GF-D8 (cell line): ENCODE measurements at regions not wholly inside any gene's neighbourhood (a gene's known extent, or its start where the extent isn't known, plus 50 kb on each side); places are given as distances from the start of the nearest gene placed in this dataset.

Source experiments
- DNase-seq: peaks from one replicate; lab custom pipeline; 2025; lab: John Stamatoyannopoulos, UW

DNA sequence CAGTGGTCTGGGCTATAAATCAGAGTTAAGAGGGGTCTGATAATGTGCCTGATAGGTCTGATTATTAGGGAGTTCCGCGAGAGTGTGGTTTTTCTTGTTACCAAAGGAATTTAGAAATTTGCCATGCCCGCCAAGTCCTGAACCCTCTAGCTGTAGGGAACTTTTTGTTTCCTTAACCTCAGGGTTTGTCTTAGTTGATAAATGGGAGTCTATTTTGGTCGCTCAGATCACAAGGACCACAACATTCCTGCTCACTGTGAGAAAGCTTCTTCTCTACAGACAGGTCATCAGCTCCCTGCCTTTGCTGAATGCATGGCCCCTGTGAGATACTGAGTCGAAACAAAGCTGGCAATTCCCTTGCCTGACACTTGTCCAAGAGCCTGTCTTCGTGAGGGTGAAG is 497.8 kb downstream of the HS3ST4 start:
- DNase-seq = no peak

DNA sequence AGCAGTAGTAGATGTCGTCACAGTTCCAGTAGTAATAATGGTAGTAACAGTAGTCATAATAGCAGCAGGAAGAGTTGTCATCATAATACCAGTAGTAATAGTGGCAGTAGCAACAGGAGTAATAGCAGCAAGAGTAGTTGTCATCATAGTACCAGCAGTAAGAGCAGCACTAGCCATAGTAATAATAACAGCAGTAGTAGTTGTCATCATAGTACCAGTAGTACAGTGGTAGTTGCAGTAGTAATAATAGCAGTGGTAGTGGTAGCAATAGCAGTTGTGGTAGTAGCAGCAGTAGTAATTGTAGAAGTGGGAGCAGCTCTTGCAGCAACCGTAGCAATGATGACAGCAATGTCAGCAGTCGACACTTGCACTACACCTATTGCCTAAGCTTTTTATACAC is 502.8 kb downstream of the HS3ST4 start:
- no peak for DNase-seq

DNA sequence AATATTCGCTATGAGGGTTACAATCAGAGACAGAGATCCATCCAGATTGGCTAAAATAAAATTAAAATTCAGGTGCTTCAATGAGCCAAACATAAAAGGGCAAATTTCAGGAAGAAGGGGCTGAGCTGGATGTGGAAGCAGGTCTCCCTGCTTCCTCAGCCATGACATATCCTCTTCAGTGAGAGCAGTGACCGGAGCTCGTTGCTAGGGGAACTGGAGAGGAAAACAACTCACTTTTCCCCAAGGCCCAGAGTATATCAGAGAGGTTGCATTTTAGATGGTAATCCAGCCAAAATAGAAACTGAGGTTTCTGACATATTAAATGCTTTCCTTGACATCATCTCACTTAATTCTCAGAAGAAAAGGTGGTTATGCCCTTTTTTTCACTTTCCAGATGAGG is 503.5 kb downstream of the HS3ST4 start:
- no peak for DNase-seq

DNA sequence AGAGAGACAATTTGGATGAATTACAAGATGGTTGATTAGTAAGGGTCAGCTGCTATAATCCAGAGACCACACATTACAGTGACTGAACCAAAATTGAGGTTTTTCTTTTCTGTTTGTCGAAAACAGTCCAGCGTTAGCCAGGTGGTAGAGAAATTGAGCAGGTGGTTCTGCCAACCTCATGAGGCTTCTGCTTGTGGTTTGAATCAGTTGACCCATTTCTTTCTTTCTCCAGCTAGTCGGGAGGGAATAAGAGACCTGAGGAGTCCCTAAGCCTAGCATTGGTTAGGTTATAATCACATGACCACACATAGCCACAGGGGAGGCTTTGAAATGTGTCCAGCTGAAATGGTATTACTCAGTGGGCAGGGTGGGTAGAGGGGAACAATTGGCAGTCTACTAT is 504.6 kb downstream of the HS3ST4 start:
- no peak for DNase-seq

DNA sequence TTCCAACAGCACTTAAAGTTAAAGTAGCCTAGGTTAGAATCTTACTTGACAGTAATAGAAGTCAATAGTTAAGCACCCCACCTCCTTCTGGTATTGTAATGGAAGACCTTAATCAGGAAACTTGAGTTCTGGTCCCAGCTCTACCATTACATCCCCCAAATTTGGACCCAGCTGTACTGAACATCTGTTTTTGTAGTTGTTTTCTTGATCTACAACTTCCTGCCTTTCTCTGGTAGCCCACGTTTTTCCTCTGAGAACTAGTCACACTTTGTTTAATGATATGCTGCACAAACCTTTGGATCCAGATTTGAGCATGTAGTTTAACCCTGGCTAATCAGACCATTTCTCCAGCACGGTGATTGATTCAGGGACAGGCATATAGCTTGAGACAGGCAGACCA is 505.0 kb downstream of the HS3ST4 start:
- no peak for DNase-seq

DNA sequence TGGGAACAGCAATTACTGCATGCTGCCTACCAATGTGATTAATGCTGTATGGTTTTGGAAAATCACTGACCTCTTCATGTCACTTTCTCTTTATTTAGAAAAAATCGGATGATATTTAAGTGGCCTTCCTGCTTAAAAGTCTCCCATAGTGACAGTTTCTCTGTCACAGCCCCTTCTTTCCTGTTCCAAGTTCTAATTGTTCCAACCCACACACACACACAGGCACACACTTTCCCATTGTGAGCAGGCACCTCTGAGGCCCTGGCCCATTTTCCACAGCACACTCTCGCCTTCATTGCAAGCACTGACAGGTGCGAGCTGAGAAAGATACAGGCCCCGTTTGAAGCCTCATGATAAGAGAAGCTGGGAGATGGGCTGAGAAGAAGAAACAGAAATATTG is 505.9 kb downstream of the HS3ST4 start:
- DNase-seq = no peak

DNA sequence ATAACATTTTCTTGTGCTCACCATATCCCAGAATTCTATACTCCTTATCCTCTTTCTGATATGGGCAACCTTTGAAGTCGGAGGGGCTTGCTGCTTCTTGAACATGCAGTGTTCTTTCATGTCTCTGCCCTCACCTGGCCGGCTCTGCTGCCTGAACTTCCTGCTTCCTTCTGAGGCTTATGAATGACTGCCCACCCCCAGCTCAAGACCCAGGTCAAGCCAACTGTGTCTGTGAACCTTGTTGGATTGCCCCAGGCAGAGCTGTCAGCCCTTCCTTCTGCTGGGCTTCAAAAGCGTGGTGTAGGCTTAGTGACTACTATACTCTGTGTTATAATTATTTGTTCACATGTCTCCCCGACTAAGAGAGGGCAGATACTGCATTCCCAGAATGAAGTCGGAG is 506.5 kb downstream of the HS3ST4 start:
- no peak for DNase-seq

DNA sequence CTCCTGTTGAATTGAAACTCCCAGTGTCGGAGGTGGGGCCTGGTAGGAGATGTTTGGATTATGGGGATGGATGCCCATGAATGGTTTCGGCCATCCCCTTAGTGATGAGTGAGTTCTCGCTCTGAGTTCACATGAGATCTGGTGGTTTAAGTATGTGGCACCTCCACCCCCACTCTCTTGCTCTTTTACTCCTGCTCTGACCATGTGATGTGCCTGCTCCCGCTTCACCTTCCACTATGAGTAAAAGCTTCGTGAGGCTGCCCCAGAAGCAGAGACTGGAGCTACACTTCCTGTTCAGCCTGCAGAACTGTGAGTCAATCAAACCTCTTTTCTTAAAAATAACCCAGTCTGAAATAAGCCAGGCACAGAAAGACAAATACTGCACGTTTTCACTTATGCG is 512.4 kb downstream of the HS3ST4 start:
- no peak for DNase-seq

DNA sequence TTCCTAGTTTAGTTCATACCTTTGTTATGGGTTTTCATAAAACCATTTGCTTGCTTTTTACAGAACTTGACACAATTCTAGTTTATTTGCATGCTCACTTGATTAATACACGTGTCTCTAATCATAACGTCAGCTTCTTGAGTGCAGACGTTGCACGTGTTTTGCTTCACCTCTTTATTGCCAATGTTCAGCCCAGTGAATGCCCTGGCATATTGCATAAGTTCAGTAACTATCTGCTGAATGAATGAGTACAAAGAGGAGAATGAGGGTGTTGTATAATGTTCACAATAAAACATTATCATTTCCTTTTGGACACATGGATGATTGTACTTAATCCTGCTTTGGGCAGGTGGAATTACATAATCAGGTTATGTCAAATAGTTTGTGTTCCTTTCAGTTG is 519.8 kb downstream of the HS3ST4 start:
- no peak for DNase-seq

DNA sequence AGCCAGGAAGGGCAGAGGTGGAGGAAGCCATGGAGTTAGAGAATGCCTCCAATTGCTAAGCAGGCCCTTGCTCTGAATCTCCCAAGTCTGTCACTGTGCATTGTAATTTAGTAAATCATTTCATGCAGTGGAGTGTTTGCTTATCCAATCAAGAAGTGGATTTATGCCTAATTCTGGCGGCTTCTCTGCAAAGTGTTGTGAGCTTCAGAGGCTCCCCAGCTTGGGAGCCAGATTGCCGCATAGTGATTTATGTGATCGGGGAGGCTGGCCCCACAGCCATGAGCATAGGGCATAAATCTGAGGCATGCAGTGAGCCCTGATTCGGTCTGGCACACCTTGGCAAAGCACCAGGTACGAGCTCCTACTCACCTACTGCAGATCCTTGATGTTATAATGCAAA is 520.8 kb downstream of the HS3ST4 start:
- DNase-seq = no peak

DNA sequence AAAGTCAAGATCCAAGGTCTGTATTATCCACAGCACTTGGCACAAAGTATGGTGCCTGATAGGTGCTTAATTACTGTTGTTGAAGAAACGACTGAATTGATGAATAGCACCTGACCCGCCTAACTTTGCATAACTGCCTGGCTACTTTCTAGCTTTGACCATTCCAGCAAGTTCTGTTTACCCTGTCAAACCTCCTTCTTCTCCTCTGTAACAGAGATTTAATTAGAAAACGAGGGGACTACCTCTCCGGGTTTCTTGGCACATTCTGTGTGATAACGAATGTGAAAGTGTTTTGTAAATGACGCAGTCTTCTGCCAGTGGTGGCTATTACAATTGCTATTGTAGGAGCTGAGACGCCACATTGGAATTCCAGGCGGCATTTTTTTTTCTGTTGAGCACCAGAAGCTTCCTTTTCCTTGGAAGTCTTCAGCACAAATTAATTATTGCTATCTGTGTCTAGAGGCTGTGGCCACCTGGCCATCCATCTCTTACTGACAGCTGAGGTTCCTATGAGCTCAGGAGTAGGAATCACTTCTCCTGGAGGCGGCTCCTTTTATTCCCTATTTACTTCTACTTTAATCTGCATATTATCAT is 522.9 kb downstream of the HS3ST4 start:
- no peak for DNase-seq

DNA sequence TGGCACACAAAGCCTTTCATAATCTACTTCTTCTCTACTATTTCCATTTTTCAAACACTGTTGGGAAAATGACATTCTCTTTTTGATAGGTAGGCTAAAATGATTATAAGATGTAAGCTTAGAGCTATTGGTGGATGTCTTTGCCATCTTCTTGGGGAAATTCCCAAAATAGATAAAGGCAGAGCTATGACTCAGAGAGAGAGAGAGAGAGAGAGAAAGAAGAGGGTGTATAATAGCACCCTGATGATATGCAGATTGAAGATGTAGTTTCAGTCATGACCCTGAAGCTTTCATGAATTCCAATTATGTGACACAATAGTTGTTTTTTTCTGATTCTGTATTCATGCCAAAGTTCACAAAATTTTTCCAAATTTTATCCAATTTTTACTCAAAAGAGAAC is 529.1 kb downstream of the HS3ST4 start:
- DNase-seq = no peak

DNA sequence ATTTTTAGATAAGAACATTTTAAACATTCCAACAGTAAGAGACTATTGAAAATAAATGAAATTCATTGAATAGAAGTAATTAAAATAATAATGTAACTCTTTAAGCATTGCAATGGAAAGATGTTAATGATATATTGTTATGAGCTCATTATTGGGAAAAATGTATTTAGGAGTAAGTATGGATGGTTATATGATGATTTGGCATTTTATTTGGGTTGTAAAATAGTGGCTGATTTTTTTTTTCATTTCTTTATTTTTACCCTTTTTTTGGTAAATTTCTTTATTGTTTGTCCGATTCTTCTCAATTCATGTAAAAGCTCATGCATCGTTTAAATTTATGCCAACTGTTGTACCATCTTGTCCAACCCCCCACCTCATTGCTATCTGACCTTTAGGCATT is 539.9 kb downstream of the HS3ST4 start:
- DNase-seq = no peak

DNA sequence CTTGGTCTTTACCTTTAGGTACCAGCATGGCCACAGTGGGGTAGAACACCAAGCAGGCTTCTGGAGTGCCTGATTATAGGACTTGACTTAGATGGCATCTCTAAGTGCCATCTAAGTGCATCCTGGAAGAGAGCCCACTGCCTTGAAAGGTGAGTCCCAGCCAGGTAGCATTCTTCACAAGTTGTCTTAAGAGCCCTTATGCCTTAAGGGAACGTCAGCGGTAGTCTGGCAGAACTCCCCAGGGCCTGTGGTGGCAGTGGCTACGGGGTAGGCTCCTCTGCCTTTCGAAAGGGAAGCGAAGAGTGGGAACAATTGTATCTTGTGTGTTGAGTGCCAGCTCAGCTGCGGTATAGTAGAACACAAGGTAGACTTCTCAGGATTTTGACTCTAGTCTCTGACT is 549.0 kb downstream of the HS3ST4 start:
- DNase-seq = no peak

DNA sequence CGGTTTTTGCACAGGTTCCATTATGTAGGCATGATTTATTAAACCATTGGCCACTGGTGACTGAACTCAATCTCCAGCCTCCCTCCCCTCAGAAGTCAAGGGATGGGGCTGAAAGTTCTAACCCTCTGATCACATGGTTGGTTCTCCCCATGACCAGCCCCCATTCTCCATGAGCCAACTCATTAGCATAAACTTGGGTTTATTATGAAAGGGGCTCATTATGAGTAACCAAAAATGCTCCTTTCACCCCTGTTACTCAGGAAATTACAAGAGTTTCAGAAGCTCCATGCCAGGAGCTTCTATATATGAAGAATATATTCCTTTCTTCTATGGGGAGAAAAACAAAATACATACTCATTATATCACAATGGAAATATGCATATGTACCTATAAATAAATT is 555.3 kb downstream of the HS3ST4 start:
- no peak for DNase-seq

DNA sequence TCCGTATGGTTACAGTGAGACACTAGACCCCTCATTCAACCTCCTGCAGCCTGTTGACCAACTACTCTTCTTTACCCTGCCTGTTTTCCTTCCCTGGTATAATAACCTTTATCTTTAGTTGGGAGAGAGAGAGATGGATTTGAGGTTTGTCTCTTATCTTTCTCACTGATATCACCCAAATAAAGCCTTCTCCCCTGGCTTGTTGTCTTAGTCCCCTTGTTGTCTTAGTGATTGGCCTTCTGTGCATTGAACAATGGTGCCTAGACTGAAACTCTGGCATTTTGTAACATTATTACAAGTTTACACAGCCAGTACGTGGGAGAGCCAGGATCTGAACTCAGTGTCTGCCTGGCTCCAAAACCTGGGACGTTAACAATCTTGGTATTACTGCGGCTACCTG is 560.8 kb downstream of the HS3ST4 start:
- no peak for DNase-seq

DNA sequence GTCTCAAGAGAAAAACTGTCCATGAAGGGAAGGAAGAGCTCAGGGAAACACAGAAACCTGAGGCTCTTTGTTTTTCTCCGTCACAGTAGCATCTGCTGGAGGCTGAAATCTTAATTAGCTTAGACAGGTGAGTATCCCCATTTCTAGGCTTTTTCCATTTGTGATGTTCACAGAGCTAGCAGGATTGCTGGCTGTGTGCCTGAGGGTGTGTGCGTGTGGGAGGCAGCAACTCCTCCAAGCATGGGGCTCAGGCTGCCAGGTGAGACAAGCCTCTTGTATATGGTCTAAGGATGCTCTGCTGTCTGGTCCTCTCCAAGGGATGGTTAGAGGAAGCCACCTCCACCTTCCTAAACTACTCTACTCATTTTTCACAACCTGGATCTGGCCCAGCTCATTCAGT is 569.9 kb downstream of the HS3ST4 start:
- DNase-seq = no peak

DNA sequence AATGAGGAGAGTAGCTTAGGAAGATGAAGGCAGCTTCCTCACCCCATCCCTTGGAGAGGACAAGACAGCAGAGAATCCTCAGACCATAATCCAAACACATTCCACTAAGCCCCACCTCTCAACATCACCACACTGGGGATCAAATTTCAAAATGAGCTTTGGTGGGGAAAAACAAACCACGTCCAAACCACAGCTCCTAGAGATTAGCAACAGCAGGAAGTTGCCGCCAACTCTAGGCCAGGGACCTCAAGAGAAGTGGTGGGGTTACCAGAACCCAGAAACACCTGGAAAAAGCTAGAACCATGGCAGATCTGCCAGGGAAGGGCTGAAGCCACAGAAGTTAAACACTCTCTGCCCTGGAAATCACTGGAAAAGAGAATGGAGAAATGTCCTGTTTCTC is 571.6 kb downstream of the HS3ST4 start:
- no peak for DNase-seq

DNA sequence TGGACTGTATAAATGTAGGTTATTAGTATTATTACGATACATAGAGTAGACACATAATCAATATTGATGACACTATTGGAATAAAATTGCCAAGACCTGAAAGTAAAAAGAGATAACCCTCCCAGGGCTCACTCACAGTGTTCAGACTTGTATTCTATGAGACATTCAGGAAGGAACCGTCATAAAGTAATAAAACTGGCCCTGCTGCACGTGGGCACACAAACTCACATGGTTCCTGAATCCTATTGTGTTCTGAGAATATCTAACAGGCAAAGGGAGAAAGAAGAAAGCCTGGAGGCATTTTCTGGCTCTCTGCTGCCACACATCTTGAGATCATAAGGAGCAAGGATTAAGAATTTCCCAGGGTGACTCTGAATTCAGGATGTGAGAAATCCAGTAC is 575.9 kb downstream of the HS3ST4 start:
- no peak for DNase-seq

DNA sequence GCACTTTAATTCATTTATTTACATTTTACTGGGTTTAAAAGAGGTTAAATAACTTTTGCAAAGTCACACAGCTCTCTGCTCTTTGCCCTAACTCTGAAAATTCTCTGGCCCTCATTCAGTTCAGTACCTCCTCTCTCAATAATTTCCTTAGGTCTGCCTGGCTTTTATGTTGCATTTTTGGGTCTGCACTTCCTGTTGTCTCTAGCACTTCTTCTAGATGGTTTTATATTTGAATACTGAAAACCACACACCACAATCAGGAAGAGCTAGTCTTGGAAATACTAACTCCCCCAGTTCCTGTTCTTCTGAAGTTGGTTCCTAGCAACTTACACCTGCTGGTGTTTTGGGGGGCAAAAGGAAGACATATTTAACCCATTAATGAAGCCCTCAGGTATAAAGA is 577.9 kb downstream of the HS3ST4 start:
- DNase-seq = peak; percentile 9

DNA sequence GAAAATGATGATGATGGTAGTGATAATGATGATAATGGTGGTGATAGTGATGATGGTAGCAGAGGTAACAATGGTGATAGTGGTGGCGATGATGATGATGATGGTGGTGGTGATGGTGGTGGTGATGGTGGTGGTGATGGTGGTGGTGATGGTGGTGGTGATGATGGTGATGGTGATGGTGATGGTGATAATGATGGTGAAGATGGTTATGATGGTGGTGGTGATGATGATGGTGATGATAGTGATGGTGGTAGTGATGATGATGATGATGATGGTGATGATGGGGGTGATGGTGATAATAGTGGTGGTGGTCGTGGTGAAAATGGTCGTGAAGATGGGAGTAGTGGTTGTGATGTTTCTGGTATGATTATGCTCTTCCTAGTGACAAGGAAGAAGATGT is 581.8 kb downstream of the HS3ST4 start:
- DNase-seq = no peak

DNA sequence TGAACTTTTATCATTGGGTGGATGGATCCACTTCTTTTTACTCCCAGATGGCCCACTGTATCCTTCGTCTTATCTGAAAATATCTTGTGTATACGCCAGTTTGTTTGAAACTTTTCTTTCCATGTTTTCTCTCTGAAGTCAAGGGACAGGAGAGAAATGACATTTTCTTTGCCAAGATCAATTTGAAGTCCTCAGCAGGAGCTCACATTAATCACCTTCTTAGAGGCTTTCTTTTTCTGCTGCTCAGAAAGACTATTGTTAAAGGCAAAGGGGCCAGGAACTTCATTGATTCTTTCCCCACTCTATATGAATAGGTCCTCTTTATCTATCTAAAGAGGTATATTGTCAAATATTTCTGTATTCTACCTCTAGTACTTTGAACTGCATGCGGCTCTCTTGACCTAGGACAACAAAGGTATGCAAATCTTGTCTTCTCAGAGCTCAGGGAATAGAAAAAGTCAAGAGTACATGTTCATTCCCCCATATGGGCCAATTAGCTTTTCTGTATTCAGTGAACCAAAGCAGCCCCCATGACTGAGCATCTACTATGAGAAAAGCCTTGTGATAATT is 583.3 kb downstream of the HS3ST4 start:
- DNase-seq = no peak

DNA sequence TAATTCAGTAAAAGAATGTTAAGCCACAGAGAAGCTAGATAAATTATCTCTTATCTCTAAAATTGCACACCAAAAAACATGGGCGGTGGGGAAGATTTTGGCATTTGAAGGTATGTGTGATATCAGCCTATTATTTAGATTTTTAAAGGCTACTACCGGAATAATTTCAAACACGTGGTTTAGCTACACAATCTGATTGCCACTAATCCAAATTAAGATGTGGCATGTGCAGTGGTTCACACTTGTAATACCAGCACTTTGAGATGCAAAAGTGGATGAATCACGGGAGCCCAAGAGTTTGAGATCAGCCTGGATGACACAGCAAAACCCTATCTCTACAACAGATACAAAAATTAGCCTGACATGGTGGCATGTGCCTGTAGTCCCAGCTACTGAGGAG is 584.5 kb downstream of the HS3ST4 start:
- no peak for DNase-seq

DNA sequence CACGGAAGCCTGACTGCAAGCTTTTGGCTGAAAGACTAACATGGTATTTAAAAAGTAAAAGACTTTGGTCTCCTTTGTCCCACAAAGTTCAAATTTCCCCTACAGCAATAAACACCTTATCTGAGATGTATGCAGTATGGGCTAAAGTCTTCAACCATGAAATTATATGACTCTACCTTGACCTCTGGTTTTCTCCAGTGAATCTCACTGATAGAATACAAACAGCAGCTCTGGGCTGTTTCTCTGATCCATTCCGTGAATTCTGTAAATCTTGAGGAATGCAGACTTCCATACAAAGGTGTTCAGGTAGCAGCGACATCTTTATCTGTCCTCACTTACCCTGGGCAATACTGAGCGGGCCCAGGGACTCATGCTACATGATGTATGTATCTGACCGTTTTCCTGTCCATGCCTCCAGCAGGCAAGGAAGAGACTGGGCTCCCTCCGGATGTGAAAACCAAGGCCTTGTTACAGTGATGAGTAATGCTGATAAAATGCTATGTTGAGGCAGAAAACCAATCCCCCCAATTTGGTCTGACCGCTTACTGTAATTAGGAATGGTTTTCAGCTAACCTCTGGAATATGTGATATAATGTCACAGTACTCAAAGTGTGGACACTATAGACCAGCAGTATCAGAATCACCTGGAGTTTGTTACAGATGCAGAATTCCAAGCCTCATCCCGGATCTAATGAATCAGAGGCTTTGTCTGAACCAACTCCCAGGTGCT is 589.8 kb downstream of the HS3ST4 start:
- no peak for DNase-seq
